Left renal pelvis (tissue), 4 donors: ENCODE measurements at regions not wholly inside any gene's neighbourhood (a gene's known extent, or its start where the extent isn't known, plus 50 kb on each side); places are given as distances from the start of the nearest gene placed in this dataset.
"Not testable (repeated sequence)": the region's sequence is repeated elsewhere in the genome, so short reads cannot be mapped to it uniquely, and the experiment has no call there.

ENCODE experiments used
- DNase-seq, 4 donors: peaks; one replicate each; pipeline ENCODE4 v3.0.0-alpha.2; 2013; ENCODE audit warnings: low read depth in 4 of 4, low spot score in 3 of 4

- DNase-seq = no peak
Measured at GRCh38 chrY:18989356-18989755, 215.8 kb upstream of the HSFY2 start.

- DNase-seq = no peak
Measured at GRCh38 chrY:18966001-18966400, 192.5 kb upstream of the HSFY2 start.

GRCh38 chrY:18958846-18959245 is 185.3 kb upstream of the HSFY2 start:
- no peak for DNase-seq

GRCh38 chrY:18951657-18952435 is 178.3 kb upstream of the HSFY2 start:
- DNase-seq = no peak

GRCh38 chrY:18951019-18951418 is 177.5 kb upstream of the HSFY2 start:
- no peak for DNase-seq

- no peak for DNase-seq
Measured at GRCh38 chrY:18936831-18937230, 163.3 kb upstream of the HSFY2 start.

- DNase-seq = no peak
Measured at GRCh38 chrY:18919256-18919655, 145.7 kb upstream of the HSFY2 start.

- no peak for DNase-seq
Measured at GRCh38 chrY:18912846-18913245, 139.3 kb upstream of the HSFY2 start.

- no peak for DNase-seq
Measured at GRCh38 chrY:18909846-18910245, 136.3 kb upstream of the HSFY2 start.

GRCh38 chrY:18906198-18906597 is 132.7 kb upstream of the HSFY2 start:
- not testable (repeated sequence) for DNase-seq

- DNase-seq = no peak
Measured at GRCh38 chrY:18904296-18904695, 130.8 kb upstream of the HSFY2 start.

- DNase-seq = no peak
Measured at GRCh38 chrY:18891994-18892393, 118.5 kb upstream of the HSFY2 start.

GRCh38 chrY:18889548-18889947 is 116.0 kb upstream of the HSFY2 start:
- DNase-seq = no peak

GRCh38 chrY:18884748-18885147 is 111.2 kb upstream of the HSFY2 start:
- DNase-seq = no peak

GRCh38 chrY:18869145-18869544 is 95.6 kb upstream of the HSFY2 start:
- not testable (repeated sequence) for DNase-seq

- not testable (repeated sequence) for DNase-seq
Measured at GRCh38 chrY:18866887-18867551, 93.5 kb upstream of the HSFY2 start.

- DNase-seq = not testable (repeated sequence)
Measured at GRCh38 chrY:18860856-18861255, 87.3 kb upstream of the HSFY2 start.

- DNase-seq = not testable (repeated sequence)
Measured at GRCh38 chrY:18858484-18859191, 85.1 kb upstream of the HSFY2 start.

- not testable (repeated sequence) for DNase-seq
Measured at GRCh38 chrY:18855184-18855583, 81.6 kb upstream of the HSFY2 start.

GRCh38 chrY:18853323-18853722 is 79.8 kb upstream of the HSFY2 start:
- not testable (repeated sequence) for DNase-seq

GRCh38 chrY:18836643-18837042 is 63.1 kb upstream of the HSFY2 start:
- not testable (repeated sequence) for DNase-seq
